GM23248 (cell line): ENCODE measurements at regions not wholly inside any gene's neighbourhood (a gene's known extent, or its start where the extent isn't known, plus 50 kb on each side); places are given as distances from the start of the nearest gene placed in this dataset.

Source experiments
- EZH2 ChIP-seq: fragments of 200-600 bp; sonication (generic); IDR thresholded peaks from 2 replicates; pipeline ENCODE4 v1.6.1; 2018; ENCODE audit warnings: antibody characterized with exemption, mild to moderate bottlenecking; ENCODE audit not compliant: insufficient read depth, poor library complexity, severe bottlenecking
- EZH2phosphoT487 ChIP-seq: fragments of 200-600 bp; sonication (generic); IDR thresholded peaks from 2 replicates; pipeline ENCODE4 v1.6.1; 2018; ENCODE audit warnings: antibody characterized with exemption, moderate library complexity, mild to moderate bottlenecking, low read depth; ENCODE audit not compliant: insufficient read depth

DNA sequence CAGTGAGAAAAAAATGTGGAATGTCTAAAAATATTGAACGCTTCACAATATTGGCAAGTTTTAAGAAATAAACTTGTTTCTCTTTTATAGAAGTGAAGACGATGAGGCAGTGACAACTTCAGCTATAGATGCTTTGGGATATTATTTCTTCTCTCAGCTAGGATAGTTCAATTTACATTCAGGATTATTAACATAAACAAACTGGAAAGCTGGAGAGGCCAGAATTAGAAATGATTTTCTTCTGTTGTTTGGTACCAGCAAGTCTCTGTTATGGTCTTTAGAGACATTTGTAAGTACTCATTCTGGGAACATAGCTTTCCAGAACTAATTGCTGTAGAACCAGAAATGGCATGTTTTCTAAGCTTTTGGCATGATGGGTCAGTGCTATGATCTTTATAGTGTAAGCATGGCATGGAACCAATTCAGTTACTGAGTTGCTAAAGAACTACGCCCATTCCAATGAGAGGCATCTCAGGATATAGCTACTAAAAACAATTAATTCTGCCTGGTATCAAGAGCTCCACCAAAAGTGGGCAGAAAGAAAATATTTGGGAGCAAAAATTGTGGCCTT is 599.5 kb upstream of the B3GALT2 start:
- TF ChIP-seq EZH2 (no peak), EZH2phosphoT487 (no peak)
